SK-N-SH treated with all-trans-retinoic acid at 6 μM for 48 hours (cell line): ENCODE measurements at regions not wholly inside any gene's neighbourhood (a gene's known extent, or its start where the extent isn't known, plus 50 kb on each side); places are given as distances from the start of the nearest gene placed in this dataset.

ENCODE experiments used
- BACH2 ChIP-seq: fragments of 250-450 bp; sonication (Bioruptor Pico); IDR thresholded peaks from 2 replicates; pipeline ENCODE4 v1.9.0; 2021; ENCODE audit warnings: mild to moderate bottlenecking, borderline replicate concordance
- CREB5 ChIP-seq: fragments of 250-450 bp; sonication (Bioruptor Pico); IDR thresholded peaks from 2 replicates; pipeline ENCODE4 v1.5.1; 2020; ENCODE audit warnings: low read depth, mild to moderate bottlenecking, moderate library complexity
- ISL1 ChIP-seq: fragments of 250-450 bp; sonication (Bioruptor Pico); IDR thresholded peaks from 2 replicates; pipeline ENCODE4 v2.1.2; 2022; ENCODE audit warnings: mild to moderate bottlenecking, moderate library complexity
- ZFP30 ChIP-seq: fragments of 450-650 bp; formaldehyde crosslinking; IDR thresholded peaks from 2 replicates; pipeline ENCODE4 v1.5.0; 2022; ENCODE audit warnings: mild to moderate bottlenecking, moderate library complexity
- ZNF565 ChIP-seq: fragments of 450-650 bp; formaldehyde crosslinking; conservative IDR thresholded peaks from 2 replicates; pipeline ENCODE4 v1.5.0; 2020; ENCODE audit warnings: low read depth, mild to moderate bottlenecking, moderate library complexity
- ZNF70 ChIP-seq: fragments of 450-650 bp; formaldehyde crosslinking; IDR thresholded peaks from 2 replicates; pipeline ENCODE4 v1.5.0; 2020; ENCODE audit warnings: mild to moderate bottlenecking, moderate library complexity
- TF ChIP-seq, protein P1 (sequence below): fragments of 250-450 bp; sonication (Bioruptor Pico); IDR thresholded peaks from 2 replicates; pipeline ENCODE4 v1.5.0; 2020; ENCODE audit warnings: mild to moderate bottlenecking, moderate library complexity
- TF ChIP-seq, protein P2 (sequence below): fragments of 250-450 bp; sonication (Bioruptor Pico); IDR thresholded peaks from 2 replicates; pipeline ENCODE4 v1.8.0; 2021; ENCODE audit warnings: low read depth, mild to moderate bottlenecking, moderate library complexity, borderline replicate concordance

DNA sequence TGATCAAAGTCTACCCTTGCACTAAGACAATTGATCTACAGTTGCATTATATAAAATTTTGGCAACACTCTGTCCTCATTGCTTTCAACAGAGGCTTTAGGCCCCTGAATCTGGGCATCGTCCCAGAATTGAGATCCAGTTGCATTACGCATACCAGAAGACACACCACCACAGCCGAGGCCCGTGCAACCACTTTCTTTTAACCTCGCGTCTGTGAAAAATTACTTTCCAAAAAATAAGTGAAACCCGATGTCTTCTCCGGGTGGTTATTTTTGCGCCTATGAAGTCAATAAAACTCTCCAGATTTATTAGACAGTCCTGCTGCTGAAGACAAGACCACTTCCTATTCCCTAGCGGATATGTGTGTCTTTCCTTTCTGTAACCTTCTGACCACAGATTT, 52.1 kb upstream of the NFIB start:
- no peak for TF ChIP-seq CREB5 (CRISPR knock-in tag)
- no peak for TF ChIP-seq ISL1 (CRISPR knock-in tag)
- no peak for TF ChIP-seq ZFP30 (CRISPR knock-in tag)
- no peak for TF ChIP-seq ZNF565
- TF ChIP-seq, protein P1, sequence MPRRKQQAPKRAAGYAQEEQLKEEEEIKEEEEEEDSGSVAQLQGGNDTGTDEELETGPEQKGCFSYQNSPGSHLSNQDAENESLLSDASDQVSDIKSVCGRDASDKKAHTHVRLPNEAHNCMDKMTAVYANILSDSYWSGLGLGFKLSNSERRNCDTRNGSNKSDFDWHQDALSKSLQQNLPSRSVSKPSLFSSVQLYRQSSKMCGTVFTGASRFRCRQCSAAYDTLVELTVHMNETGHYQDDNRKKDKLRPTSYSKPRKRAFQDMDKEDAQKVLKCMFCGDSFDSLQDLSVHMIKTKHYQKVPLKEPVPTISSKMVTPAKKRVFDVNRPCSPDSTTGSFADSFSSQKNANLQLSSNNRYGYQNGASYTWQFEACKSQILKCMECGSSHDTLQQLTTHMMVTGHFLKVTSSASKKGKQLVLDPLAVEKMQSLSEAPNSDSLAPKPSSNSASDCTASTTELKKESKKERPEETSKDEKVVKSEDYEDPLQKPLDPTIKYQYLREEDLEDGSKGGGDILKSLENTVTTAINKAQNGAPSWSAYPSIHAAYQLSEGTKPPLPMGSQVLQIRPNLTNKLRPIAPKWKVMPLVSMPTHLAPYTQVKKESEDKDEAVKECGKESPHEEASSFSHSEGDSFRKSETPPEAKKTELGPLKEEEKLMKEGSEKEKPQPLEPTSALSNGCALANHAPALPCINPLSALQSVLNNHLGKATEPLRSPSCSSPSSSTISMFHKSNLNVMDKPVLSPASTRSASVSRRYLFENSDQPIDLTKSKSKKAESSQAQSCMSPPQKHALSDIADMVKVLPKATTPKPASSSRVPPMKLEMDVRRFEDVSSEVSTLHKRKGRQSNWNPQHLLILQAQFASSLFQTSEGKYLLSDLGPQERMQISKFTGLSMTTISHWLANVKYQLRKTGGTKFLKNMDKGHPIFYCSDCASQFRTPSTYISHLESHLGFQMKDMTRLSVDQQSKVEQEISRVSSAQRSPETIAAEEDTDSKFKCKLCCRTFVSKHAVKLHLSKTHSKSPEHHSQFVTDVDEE (CRISPR knock-in tag): no peak
- no peak for TF ChIP-seq BACH2
- TF ChIP-seq ZNF70 (CRISPR knock-in tag): no peak
- TF ChIP-seq, protein P2, sequence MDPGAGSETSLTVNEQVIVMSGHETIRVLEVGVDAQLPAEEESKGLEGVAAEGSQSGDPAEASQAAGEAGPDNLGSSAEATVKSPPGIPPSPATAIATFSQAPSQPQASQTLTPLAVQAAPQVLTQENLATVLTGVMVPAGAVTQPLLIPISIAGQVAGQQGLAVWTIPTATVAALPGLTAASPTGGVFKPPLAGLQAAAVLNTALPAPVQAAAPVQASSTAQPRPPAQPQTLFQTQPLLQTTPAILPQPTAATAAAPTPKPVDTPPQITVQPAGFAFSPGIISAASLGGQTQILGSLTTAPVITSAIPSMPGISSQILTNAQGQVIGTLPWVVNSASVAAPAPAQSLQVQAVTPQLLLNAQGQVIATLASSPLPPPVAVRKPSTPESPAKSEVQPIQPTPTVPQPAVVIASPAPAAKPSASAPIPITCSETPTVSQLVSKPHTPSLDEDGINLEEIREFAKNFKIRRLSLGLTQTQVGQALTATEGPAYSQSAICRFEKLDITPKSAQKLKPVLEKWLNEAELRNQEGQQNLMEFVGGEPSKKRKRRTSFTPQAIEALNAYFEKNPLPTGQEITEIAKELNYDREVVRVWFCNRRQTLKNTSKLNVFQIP: no peak
